PC-3 (cell line): ENCODE measurements at regions not wholly inside any gene's neighbourhood (a gene's known extent, or its start where the extent isn't known, plus 50 kb on each side); places are given as distances from the start of the nearest gene placed in this dataset.
A peak's percentile ranks its signal among the peaks of the same experiment; 100 is the strongest.

Experiments
- ATAC-seq: fragments of 200-7000 bp; cut with Tn5 transposase; 2 replicates; pipeline ENCODE4 v1.9.1; 2020; ENCODE audit warnings: mild to moderate bottlenecking, moderate library complexity
- BruUV-seq: library from RNA; stranded (reverse); fragments of 400-500 nt; replicated peaks from 2 replicates; lab custom pipeline; 2021; lab: Mats Ljungman, UMichigan
- CTCF ChIA-PET: fragments of 300-600 bp; sonication (Branson Sonifier 250); formaldehyde crosslinking; loops from one replicate; lab custom pipeline; 2022; ENCODE audit warnings: antibody characterized with exemption; lab: Charles Lee
- POLR2A ChIA-PET: fragments of 300-600 bp; sonication (Branson Sonifier 250); formaldehyde crosslinking; loops from one replicate; lab custom pipeline; 2022; ENCODE audit warnings: antibody characterized with exemption; ENCODE audit not compliant: unreplicated experiment; lab: Charles Lee
- DNase-seq: peaks from one replicate; pipeline ENCODE4 v3.0.0-alpha.2; 2015
- H2AFZ ChIP-seq: fragments of 300-600 bp; sonication (generic); 2 replicates; pipeline ENCODE4 v1.6.0; 2016; ENCODE audit warnings: antibody characterized with exemption, low read length
- H3F3A ChIP-seq: fragments of 300-600 bp; sonication (generic); one replicate; pipeline ENCODE4 v1.6.0; 2017; ENCODE audit warnings: antibody characterized with exemption, low read length, control low read depth, mild to moderate bottlenecking; ENCODE audit not compliant: unreplicated experiment
- H3K27ac ChIP-seq: fragments of 300-600 bp; sonication (generic); 2 replicates; pipeline ENCODE4 v1.5.1; 2016; ENCODE audit warnings: mild to moderate bottlenecking, low read length
- H3K27me3 ChIP-seq: fragments of 300-600 bp; sonication (generic); 2 replicates; pipeline ENCODE4 v1.6.1; 2016; ENCODE audit warnings: low read length, mixed read lengths
- H3K36me3 ChIP-seq: fragments of 300-600 bp; sonication (generic); 2 replicates; pipeline ENCODE4 v1.6.1; 2016; ENCODE audit warnings: low read depth, mixed run types, low read length, mixed read lengths
- H3K4me1 ChIP-seq: fragments of 300-600 bp; sonication (generic); 2 replicates; pipeline ENCODE4 v1.5.1; 2016; ENCODE audit warnings: low read length; ENCODE audit not compliant: insufficient read depth
- H3K4me2 ChIP-seq: fragments of 300-600 bp; sonication (generic); 2 replicates; pipeline ENCODE4 v1.6.0; 2016; ENCODE audit warnings: low read length
- H3K4me3 ChIP-seq: fragments of 300-600 bp; sonication (generic); 2 replicates; pipeline ENCODE4 v1.5.1; 2016; ENCODE audit warnings: mild to moderate bottlenecking, low read length, mixed read lengths
- H3K79me2 ChIP-seq: fragments of 300-600 bp; sonication (generic); 2 replicates; pipeline ENCODE4 v1.6.1; 2017; ENCODE audit warnings: low read length, mixed read lengths
- H3K9ac ChIP-seq: fragments of 300-600 bp; sonication (generic); 2 replicates; pipeline ENCODE4 v1.6.0; 2016; ENCODE audit warnings: mild to moderate bottlenecking, low read length
- H3K9me2 ChIP-seq: fragments of 300-600 bp; sonication (generic); replicated peaks from 2 replicates; pipeline ENCODE4 v1.6.1; 2016; ENCODE audit warnings: mixed run types, low read length, mixed read lengths
- H3K9me3 ChIP-seq: fragments of 300-600 bp; sonication (generic); 2 replicates; pipeline ENCODE4 v1.6.1; 2016; ENCODE audit warnings: low read length, mixed read lengths
- H4K20me1 ChIP-seq: fragments of 300-600 bp; sonication (generic); 2 replicates; pipeline ENCODE4 v1.6.1; 2016; ENCODE audit warnings: low read length, mixed read lengths
- CTCF ChIP-seq: fragments of 300-600 bp; sonication (generic); conservative IDR thresholded peaks from 2 replicates; pipeline ENCODE4 v1.5.1; 2017; ENCODE audit warnings: antibody characterized with exemption, low read depth, mild to moderate bottlenecking, low read length
- EZH2 ChIP-seq: fragments of 300-600 bp; sonication (generic); IDR thresholded peaks from one replicate; pipeline ENCODE4 v1.6.1; 2017; ENCODE audit warnings: antibody characterized with exemption, mild to moderate bottlenecking, low read length; ENCODE audit not compliant: unreplicated experiment
- EZH2phosphoT487 ChIP-seq: fragments of 300-600 bp; sonication (generic); IDR thresholded peaks from 2 replicates; pipeline ENCODE4 v1.6.1; 2018; ENCODE audit warnings: mild to moderate bottlenecking, antibody characterized with exemption, low read length, borderline replicate concordance
- intact Hi-C: fragments of 100-400 bp; cut with micrococcal nuclease; formaldehyde crosslinking; loops from 2 replicates; pipeline ENCODE4 v1.9.0; 2023

DNA sequence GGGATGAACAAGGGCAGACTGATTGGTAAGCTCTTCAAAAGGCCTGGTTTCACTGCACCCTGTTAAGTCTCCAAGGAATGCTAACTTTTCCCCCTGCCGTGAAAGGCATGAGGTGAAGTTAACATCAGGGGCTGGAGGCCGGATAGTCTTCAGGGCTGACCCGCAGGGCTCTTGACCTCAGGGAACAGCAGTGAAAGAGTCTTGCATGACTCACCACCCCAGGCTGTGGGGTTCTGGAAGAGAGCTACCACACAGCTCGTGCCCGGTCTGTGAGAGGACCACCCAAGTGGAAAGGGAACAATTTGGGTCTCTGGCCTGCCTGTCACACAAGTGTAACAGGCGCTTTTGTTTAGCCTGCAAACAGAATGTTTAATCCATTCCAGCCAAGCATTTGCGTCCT, 504.9 kb downstream of the EDEM1 start:
- no peaks in the 10 kb centered on the region for H3K27me3 ChIP-seq
- H3K36me3 ChIP-seq: peaks cover 59% of the 10 kb centered on the region
- intact Hi-C loops: no loop called here
- no peak overlapping the region for H3K4me2 ChIP-seq
- no peak overlapping the region for H3K9ac ChIP-seq
- ATAC-seq: no peak
- no peaks in the 10 kb centered on the region for H4K20me1 ChIP-seq
- peaks cover 14% of the 10 kb centered on the region; the same call in 1 of the 2 replicates for H3K9me3 ChIP-seq
- peaks cover 34% of the 10 kb centered on the region for H3K79me2 ChIP-seq
- H3K4me3 ChIP-seq: no peak overlapping the region
- ChIA-PET POLR2A (no interaction called here), CTCF (no interaction called here)
- TF ChIP-seq CTCF: no peak
- no peak for TF ChIP-seq EZH2phosphoT487
- TF ChIP-seq EZH2: no peak
- H3F3A ChIP-seq: no peaks in the 10 kb centered on the region
- H2AFZ ChIP-seq: no peak overlapping the region
- DNase-seq: no peak
- no TSS peak for BruUV-seq
- H3K4me1 ChIP-seq: no peaks in the 10 kb centered on the region
- no peak overlapping the region for H3K27ac ChIP-seq
- H3K9me2 ChIP-seq: no peaks in the 10 kb centered on the region

DNA sequence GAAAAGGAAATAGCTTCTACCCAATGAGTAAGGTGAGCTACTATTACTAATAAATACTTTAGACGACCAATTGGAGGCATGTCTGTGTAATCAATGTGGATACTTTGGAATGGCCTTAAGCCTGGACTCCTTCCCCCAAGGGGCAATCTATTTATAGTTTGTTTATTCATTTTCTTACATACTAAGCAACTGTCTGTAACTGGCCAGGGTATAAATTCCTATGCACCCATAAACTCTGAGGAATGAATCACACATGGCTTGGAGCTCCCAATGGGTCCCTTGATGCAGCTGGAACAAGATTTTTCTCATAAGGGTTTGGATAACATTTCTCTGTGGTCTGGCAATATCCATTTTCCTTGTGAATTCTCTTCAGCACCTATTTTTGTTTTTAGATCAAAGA, 506.8 kb downstream of the EDEM1 start:
- no peaks in the 10 kb centered on the region for H3F3A ChIP-seq

More for the DNA sequence above, 506.8 kb downstream of the EDEM1 start:
- BruUV-seq: no TSS peak
- Histone ChIP-seq H3K4me1 (no peaks in the 10 kb centered on the region), H3K27me3 (no peaks in the 10 kb centered on the region), H3K4me3 (peak overlapping the region; percentile 14; the same call in 1 of the 2 replicates), H3K9ac (no peak overlapping the region), H3K79me2 (peaks cover 52% of the 10 kb centered on the region), H3K9me2 (no peaks in the 10 kb centered on the region), H2AFZ (no peak overlapping the region), H3K9me3 (peaks cover 14% of the 10 kb centered on the region; the same call in 1 of the 2 replicates), H3K4me2 (no peak overlapping the region), H4K20me1 (no peaks in the 10 kb centered on the region), H3K27ac (no peak overlapping the region), H3K36me3 (peaks cover 62% of the 10 kb centered on the region)
- TF ChIP-seq EZH2phosphoT487 (no peak), EZH2 (no peak), CTCF (no peak)
- ChIA-PET CTCF (no interaction called here), POLR2A (no interaction called here)
- intact Hi-C loops: no loop called here
- no peak for ATAC-seq
- DNase-seq: peak; percentile 33
